Muscle layer of colon (tissue), 2 donors: ENCODE measurements at regions not wholly inside any gene's neighbourhood (a gene's known extent, or its start where the extent isn't known, plus 50 kb on each side); places are given as distances from the start of the nearest gene placed in this dataset.

Experiments
- H3K27ac ChIP-seq: one replicate; pipeline ENCODE4 v1.7.0; 2013; ENCODE audit warnings: low read depth, mild to moderate bottlenecking, low read length, moderate library complexity
- H3K27me3 ChIP-seq, 2 donors: one replicate each; pipeline ENCODE4 v1.7.0; 2013; ENCODE audit warnings: low read length in 2 of 2, mild to moderate bottlenecking in 2 of 2; ENCODE audit not compliant: insufficient read depth in 2 of 2, control insufficient read depth in 1 of 2
- H3K36me3 ChIP-seq: one replicate; pipeline ENCODE4 v1.7.0; 2013; ENCODE audit warnings: mild to moderate bottlenecking, low read length; ENCODE audit not compliant: insufficient read depth
- H3K4me1 ChIP-seq: one replicate; pipeline ENCODE4 v1.7.0; 2013; ENCODE audit warnings: mild to moderate bottlenecking, low read length; ENCODE audit not compliant: insufficient read depth
- H3K4me3 ChIP-seq, 2 donors: one replicate each; pipeline ENCODE4 v1.7.0; 2013; ENCODE audit warnings: low read length in 2 of 2, low read depth in 1 of 2, mild to moderate bottlenecking in 1 of 2, moderate library complexity in 1 of 2
- H3K9ac ChIP-seq: one replicate; pipeline ENCODE4 v1.7.0; 2013; ENCODE audit warnings: low read length
- H3K9me3 ChIP-seq: one replicate; pipeline ENCODE4 v1.7.0; 2013; ENCODE audit warnings: mild to moderate bottlenecking, low read length
- donor health status: abdominal sarcoma.
- donor health status: Adenocarcinoma of cecum.

DNA sequence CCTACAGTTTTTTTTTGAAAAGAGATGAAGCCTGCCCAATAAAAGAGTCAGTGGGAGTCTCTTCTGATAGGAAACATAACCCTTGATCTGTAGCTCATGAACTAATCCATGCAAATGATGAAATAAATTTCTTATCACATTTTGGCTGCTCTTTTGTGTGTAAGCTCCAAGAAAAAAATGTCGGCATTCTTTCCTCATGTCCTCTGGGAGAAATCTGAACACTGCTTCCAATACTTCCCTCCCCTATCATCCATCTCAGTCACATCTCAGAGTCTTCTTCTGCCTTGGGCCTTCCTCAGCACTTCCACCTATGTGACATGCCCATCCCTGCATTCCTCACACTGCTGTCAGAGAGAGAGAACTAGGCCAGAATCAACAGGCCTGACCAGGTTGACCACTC is 395.7 kb upstream of the ST6GAL2 start:
- Histone ChIP-seq H3K27me3 (no peaks in the 10 kb centered on the region), H3K27ac (no peak overlapping the region), H3K9me3 (no peaks in the 10 kb centered on the region), H3K36me3 (no peaks in the 10 kb centered on the region), H3K9ac (no peak overlapping the region), H3K4me3 (no peak overlapping the region), H3K4me1 (peaks cover 5% of the 10 kb centered on the region)

GRCh38 chr2:107282135-107282534 is 396.2 kb upstream of the ST6GAL2 start:
- Histone ChIP-seq H3K9ac (no peak overlapping the region), H3K27me3 (no peaks in the 10 kb centered on the region), H3K4me1 (peaks cover 5% of the 10 kb centered on the region), H3K9me3 (no peaks in the 10 kb centered on the region), H3K4me3 (no peak overlapping the region), H3K27ac (no peak overlapping the region), H3K36me3 (no peaks in the 10 kb centered on the region)

GRCh38 chr2:107285621-107286299 is 399.8 kb upstream of the ST6GAL2 start:
- H3K4me3 ChIP-seq: no peak overlapping the region
- no peaks in the 10 kb centered on the region for H3K9me3 ChIP-seq
- no peak overlapping the region for H3K9ac ChIP-seq
- no peak overlapping the region for H3K27ac ChIP-seq
- no peaks in the 10 kb centered on the region for H3K27me3 ChIP-seq
- H3K4me1 ChIP-seq: no peaks in the 10 kb centered on the region
- no peaks in the 10 kb centered on the region for H3K36me3 ChIP-seq

GRCh38 chr2:107290041-107290440 is 404.1 kb upstream of the ST6GAL2 start:
- H3K36me3 ChIP-seq: no peaks in the 10 kb centered on the region
- no peak overlapping the region for H3K27ac ChIP-seq

DNA sequence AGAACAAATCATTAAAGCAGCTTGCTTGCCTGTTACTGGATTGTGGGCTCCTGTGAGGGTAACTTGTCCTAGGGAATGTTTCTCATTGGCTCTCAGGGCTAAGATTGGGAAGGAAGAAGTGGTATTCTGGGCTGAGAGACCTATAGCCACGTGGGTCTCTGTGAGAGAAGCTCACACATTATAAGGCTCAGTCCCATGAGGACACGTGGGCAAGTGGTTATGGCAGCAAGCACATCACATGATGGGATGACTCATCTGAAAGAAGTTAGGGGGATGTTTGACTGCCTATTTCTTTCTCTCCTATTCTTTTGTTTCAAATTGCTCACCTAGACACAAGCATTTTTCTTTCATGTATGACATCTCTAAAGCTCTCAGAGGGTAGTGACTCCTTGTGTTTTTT is 418.0 kb upstream of the ST6GAL2 start:
- no peaks in the 10 kb centered on the region for H3K27me3 ChIP-seq
- no peak overlapping the region for H3K27ac ChIP-seq
- no peaks in the 10 kb centered on the region for H3K9me3 ChIP-seq
- no peak overlapping the region for H3K9ac ChIP-seq
- H3K4me3 ChIP-seq: no peak overlapping the region
- H3K4me1 ChIP-seq: no peaks in the 10 kb centered on the region
- no peaks in the 10 kb centered on the region for H3K36me3 ChIP-seq

More at GRCh38 chr2:107290041-107290440, 404.1 kb upstream of the ST6GAL2 start:
- Histone ChIP-seq H3K4me1 (no peaks in the 10 kb centered on the region), H3K9me3 (no peaks in the 10 kb centered on the region), H3K4me3 (no peak overlapping the region), H3K9ac (no peak overlapping the region), H3K27me3 (no peaks in the 10 kb centered on the region)

- Histone ChIP-seq H3K36me3 (no peaks in the 10 kb centered on the region), H3K4me1 (no peaks in the 10 kb centered on the region), H3K9ac (no peak overlapping the region), H3K27ac (no peak overlapping the region), H3K27me3 (no peaks in the 10 kb centered on the region), H3K9me3 (no peaks in the 10 kb centered on the region), H3K4me3 (no peak overlapping the region)
Measured at GRCh38 chr2:107305966-107306365, 420.0 kb upstream of the ST6GAL2 start.

DNA sequence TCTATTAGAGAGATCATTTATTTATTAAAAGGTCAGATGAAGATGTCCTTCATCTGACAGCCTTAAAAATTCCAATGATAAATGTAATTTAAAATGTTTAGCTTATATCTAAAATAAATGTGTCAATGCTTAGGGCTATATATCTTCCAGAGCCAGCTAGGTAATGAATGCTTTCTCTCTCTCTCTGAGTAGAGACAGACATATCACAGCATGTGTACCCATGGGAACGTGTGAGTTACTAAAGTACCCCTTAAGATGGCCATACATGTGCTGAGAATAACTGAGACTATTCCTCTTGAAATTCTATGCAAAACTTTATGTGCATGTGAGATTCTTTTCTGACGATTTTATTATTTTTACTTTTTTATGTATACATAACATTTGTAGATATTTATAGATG is 420.9 kb upstream of the ST6GAL2 start:
- no peak overlapping the region for H3K27ac ChIP-seq

GRCh38 chr2:107308835-107309234 is 422.9 kb upstream of the ST6GAL2 start:
- Histone ChIP-seq H3K4me3 (no peak overlapping the region), H3K4me1 (no peaks in the 10 kb centered on the region), H3K27me3 (no peaks in the 10 kb centered on the region), H3K9me3 (no peaks in the 10 kb centered on the region), H3K27ac (no peak overlapping the region), H3K36me3 (no peaks in the 10 kb centered on the region), H3K9ac (no peak overlapping the region)

More for the DNA sequence above, 420.9 kb upstream of the ST6GAL2 start:
- Histone ChIP-seq H3K4me3 (no peak overlapping the region), H3K9ac (no peak overlapping the region), H3K9me3 (no peaks in the 10 kb centered on the region), H3K36me3 (no peaks in the 10 kb centered on the region), H3K4me1 (no peaks in the 10 kb centered on the region), H3K27me3 (no peaks in the 10 kb centered on the region)

DNA sequence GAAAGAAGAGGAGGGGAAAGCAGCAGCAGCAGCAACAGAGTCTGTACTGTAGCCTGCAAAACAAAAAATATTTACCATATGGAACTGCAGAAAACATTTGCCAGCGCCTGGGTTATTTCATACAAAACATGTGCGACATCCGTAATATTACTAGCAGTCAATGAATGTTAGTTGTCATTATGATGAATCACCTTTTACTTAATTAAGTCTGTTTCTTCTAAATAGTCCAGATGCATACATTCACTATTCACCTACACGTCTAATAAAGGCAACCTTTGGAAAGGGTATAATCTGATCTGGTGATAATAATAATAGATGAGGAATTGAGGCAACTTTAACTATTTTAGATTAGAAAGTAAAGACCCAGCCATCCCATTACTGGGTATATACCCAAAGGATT is 426.3 kb upstream of the ST6GAL2 start:
- Histone ChIP-seq H3K36me3 (no peaks in the 10 kb centered on the region), H3K27me3 (no peaks in the 10 kb centered on the region), H3K4me1 (no peaks in the 10 kb centered on the region), H3K27ac (no peak overlapping the region), H3K9me3 (no peaks in the 10 kb centered on the region), H3K4me3 (no peak overlapping the region), H3K9ac (no peak overlapping the region)

GRCh38 chr2:107313316-107313715 is 427.3 kb upstream of the ST6GAL2 start:
- H3K9ac ChIP-seq: no peak overlapping the region
- no peak overlapping the region for H3K27ac ChIP-seq
- H3K4me1 ChIP-seq: no peaks in the 10 kb centered on the region
- no peaks in the 10 kb centered on the region for H3K36me3 ChIP-seq
- no peak overlapping the region for H3K4me3 ChIP-seq
- H3K9me3 ChIP-seq: no peaks in the 10 kb centered on the region
- H3K27me3 ChIP-seq: no peaks in the 10 kb centered on the region

DNA sequence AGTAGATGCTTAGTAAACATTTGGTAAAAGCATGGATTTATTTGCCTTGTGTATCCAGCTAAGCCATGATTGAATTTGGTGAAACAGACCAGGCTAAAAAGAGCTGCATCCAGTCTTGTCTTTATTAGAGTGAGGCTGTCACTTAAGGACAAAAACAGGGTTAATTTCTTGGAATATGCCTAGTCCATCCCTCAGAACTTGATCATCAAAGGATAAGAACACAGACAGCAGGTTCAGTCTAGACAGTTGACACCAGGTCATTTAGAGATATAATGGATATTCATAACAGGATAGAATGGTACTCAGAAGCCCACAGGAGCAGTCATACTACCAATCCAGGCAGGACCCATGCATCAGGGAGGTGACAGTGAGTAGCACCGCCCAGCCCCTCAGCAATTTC is 434.9 kb upstream of the ST6GAL2 start:
- H3K4me3 ChIP-seq: no peak overlapping the region
- H3K27me3 ChIP-seq: no peaks in the 10 kb centered on the region
- H3K36me3 ChIP-seq: no peaks in the 10 kb centered on the region
- no peaks in the 10 kb centered on the region for H3K9me3 ChIP-seq
- no peak overlapping the region for H3K27ac ChIP-seq
- peaks cover 3% of the 10 kb centered on the region for H3K4me1 ChIP-seq
- no peak overlapping the region for H3K9ac ChIP-seq

DNA sequence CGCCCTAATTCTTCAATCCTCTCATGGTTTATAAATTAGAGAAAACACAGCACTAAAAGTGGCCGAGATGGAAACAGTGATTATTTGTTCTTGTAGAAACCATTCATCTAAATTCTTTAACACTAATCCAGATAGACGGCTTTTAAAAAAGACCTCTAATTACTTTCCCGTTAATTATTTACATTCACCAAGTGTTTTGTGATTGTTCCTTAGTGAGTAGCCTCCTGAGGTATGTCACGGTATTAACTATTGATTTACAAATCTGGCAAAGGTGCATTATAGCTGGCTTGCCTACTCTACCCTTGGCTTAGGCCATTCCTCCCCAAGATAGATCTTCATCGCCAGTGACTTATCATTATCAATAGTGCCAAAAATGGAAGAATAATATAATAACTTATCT is 436.4 kb upstream of the ST6GAL2 start:
- Histone ChIP-seq H3K4me3 (no peak overlapping the region), H3K36me3 (no peaks in the 10 kb centered on the region), H3K27me3 (no peaks in the 10 kb centered on the region)

More for the DNA sequence above, 436.4 kb upstream of the ST6GAL2 start:
- Histone ChIP-seq H3K4me1 (peaks cover 4% of the 10 kb centered on the region), H3K27ac (no peak overlapping the region), H3K9me3 (no peaks in the 10 kb centered on the region), H3K9ac (no peak overlapping the region)
